HL-60 (cell line): ENCODE measurements at regions not wholly inside any gene's neighbourhood (a gene's known extent, or its start where the extent isn't known, plus 50 kb on each side); places are given as distances from the start of the nearest gene placed in this dataset.
A peak's percentile ranks its signal among the peaks of the same experiment; 100 is the strongest.

ENCODE experiments used
- DNase-seq, 2 experiments: peaks; one replicate each; pipeline ENCODE4 v3.0.0-alpha.2; 2010 to 2020; ENCODE audit warnings: low read depth in 1 of 2, low spot score in 1 of 2
- H3K27ac ChIP-seq: fragments of 250-450 bp; sonication (Bioruptor Pico); replicated peaks from 2 replicates; pipeline ENCODE4 v1.5.1; 2020; ENCODE audit warnings: mild to moderate bottlenecking, moderate library complexity
- H3K27me3 ChIP-seq: fragments of 250-450 bp; sonication (Bioruptor Pico); 2 replicates; pipeline ENCODE4 v1.5.1; 2021; ENCODE audit warnings: mild to moderate bottlenecking, moderate library complexity; ENCODE audit not compliant: insufficient read depth, poor library complexity, severe bottlenecking
- H3K4me3 ChIP-seq: replicated peaks from 2 replicates; pipeline ENCODE4 v1.5.1; 2011; ENCODE audit warnings: mild to moderate bottlenecking, control low read depth, low read length; ENCODE audit not compliant: insufficient read depth
- CTCF ChIP-seq: IDR thresholded peaks from one replicate; pipeline ENCODE4 v1.5.1; 2011; ENCODE audit warnings: low read length, control low read depth, inconsistent platforms; ENCODE audit not compliant: insufficient read depth
- GABPA ChIP-seq: IDR thresholded peaks from 2 replicates; pipeline ENCODE4 v1.6.1; 2012; ENCODE audit warnings: low read depth
- POLR2AphosphoS5 ChIP-seq: IDR thresholded peaks from 2 replicates; pipeline ENCODE4 v1.6.1; 2012; ENCODE audit warnings: low read depth
- REST ChIP-seq: IDR thresholded peaks from 2 replicates; pipeline ENCODE4 v1.6.1; 2012; ENCODE audit warnings: low read depth; ENCODE audit not compliant: insufficient replicate concordance
- SPI1 ChIP-seq: IDR thresholded peaks from 2 replicates; pipeline ENCODE4 v1.6.1; 2012; ENCODE audit warnings: low read depth, mild to moderate bottlenecking, borderline replicate concordance

- Histone ChIP-seq H3K4me3 (no peak overlapping the region), H3K27ac (no peak overlapping the region), H3K27me3 (no peaks in the 10 kb centered on the region)
- no peak for DNase-seq
- TF ChIP-seq REST (no peak), SPI1 (no peak), GABPA (no peak), CTCF (no peak), POLR2AphosphoS5 (no peak)
These were observed 310.9 kb upstream of the MAOA start for GRCh38 chrX:43345166-43345565.

- DNase-seq: peak; percentile 1 to 33
- peak; percentile 56 for TF ChIP-seq CTCF
- no peak for TF ChIP-seq SPI1
- no peak overlapping the region for H3K4me3 ChIP-seq
- no peaks in the 10 kb centered on the region for H3K27me3 ChIP-seq
- no peak overlapping the region for H3K27ac ChIP-seq
These were observed 306.7 kb upstream of the MAOA start for GRCh38 chrX:43349363-43349762.

- no peak for DNase-seq
- TF ChIP-seq REST: no peak
- no peak for TF ChIP-seq SPI1
- no peak for TF ChIP-seq GABPA
- no peak for TF ChIP-seq CTCF
- TF ChIP-seq POLR2AphosphoS5: no peak
- H3K27ac ChIP-seq: no peak overlapping the region
- no peak overlapping the region for H3K4me3 ChIP-seq
- peaks cover 2% of the 10 kb centered on the region for H3K27me3 ChIP-seq
These were observed 305.2 kb upstream of the MAOA start for GRCh38 chrX:43350935-43351334.

- H3K4me3 ChIP-seq: no peak overlapping the region
- TF ChIP-seq REST: no peak
- no peak for TF ChIP-seq GABPA
- TF ChIP-seq SPI1: no peak
- H3K27ac ChIP-seq: no peak overlapping the region
- peaks cover 2% of the 10 kb centered on the region for H3K27me3 ChIP-seq
- DNase-seq: no peak
These were observed 298.4 kb upstream of the MAOA start for GRCh38 chrX:43357741-43358140.
